ENCODE measurements at regions not wholly inside any gene's neighbourhood (a gene's known extent, or its start where the extent isn't known, plus 50 kb on each side); places are given as distances from the start of the nearest gene placed in this dataset.

GRCh38 chr1:56150441-56151215 lies 428.7 kb downstream of the PLPP3 start:
- Histone ChIP-seq H3F3A (ENCODE audit: insufficient read depth, low read length) (no peaks in the 10 kb centered on the region), H3K4me2 (ENCODE audit: low read length) (no peak overlapping the region), H3K9me3 (ENCODE audit: low read length) (no peaks in the 10 kb centered on the region), H3K79me2 (ENCODE audit: insufficient read depth, low read length) (no peaks in the 10 kb centered on the region), H3K9ac (ENCODE audit: low read length) (no peak overlapping the region), H3K36me3 (ENCODE audit: insufficient read depth, low read length) (no peaks in the 10 kb centered on the region), H3K4me3 (ENCODE audit: low read depth, low read length, poor library complexity, severe bottlenecking) (no peak overlapping the region), H2AFZ (ENCODE audit: low read length) (no peak overlapping the region), H3K9me2 (ENCODE audit: low read depth, low read length) (no peaks in the 10 kb centered on the region), H3K27ac (ENCODE audit: low read depth, low read length, poor library complexity, severe bottlenecking) (no peak overlapping the region), H3K27me3 (ENCODE audit: insufficient read depth, low read length) (no peaks in the 10 kb centered on the region), H4K20me1 (ENCODE audit: insufficient read depth, low read length) (no peaks in the 10 kb centered on the region), H3K4me1 (ENCODE audit: insufficient read depth, low read length, severe bottlenecking) (no peaks in the 10 kb centered on the region)
- TF ChIP-seq, protein P1, sequence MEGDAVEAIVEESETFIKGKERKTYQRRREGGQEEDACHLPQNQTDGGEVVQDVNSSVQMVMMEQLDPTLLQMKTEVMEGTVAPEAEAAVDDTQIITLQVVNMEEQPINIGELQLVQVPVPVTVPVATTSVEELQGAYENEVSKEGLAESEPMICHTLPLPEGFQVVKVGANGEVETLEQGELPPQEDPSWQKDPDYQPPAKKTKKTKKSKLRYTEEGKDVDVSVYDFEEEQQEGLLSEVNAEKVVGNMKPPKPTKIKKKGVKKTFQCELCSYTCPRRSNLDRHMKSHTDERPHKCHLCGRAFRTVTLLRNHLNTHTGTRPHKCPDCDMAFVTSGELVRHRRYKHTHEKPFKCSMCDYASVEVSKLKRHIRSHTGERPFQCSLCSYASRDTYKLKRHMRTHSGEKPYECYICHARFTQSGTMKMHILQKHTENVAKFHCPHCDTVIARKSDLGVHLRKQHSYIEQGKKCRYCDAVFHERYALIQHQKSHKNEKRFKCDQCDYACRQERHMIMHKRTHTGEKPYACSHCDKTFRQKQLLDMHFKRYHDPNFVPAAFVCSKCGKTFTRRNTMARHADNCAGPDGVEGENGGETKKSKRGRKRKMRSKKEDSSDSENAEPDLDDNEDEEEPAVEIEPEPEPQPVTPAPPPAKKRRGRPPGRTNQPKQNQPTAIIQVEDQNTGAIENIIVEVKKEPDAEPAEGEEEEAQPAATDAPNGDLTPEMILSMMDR (IDR thresholded peaks at IDR 0.05; ENCODE audit: low read length): no peak
- TF ChIP-seq EZH2 (IDR thresholded peaks at IDR 0.05; ENCODE audit: borderline replicate concordance, low read length): no peak

DNA sequence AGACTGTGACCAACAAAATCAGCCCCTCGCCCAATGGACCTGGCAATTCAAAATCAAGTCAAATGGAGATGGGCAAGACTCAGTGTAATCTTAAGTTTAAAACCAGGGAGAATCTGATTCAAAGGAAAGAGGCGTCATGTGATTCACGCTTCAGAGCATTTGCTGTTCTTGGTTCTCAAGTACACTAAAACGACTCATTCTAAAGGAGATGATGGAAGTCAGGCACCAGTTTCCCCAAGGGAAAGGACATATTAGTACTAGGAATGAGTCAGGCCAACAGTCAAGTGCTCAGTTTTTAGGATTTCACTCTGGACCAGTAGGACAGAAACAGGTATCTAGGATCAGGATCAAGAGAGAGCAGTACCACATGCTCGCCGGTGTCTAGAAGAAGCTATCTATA lies 429.6 kb downstream of the PLPP3 start:
- H3K4me1 ChIP-seq (ENCODE audit: insufficient read depth, low read length, severe bottlenecking): no peaks in the 10 kb centered on the region
- H2AFZ ChIP-seq (ENCODE audit: low read length): no peak overlapping the region
- H3K27me3 ChIP-seq (ENCODE audit: insufficient read depth, low read length): no peaks in the 10 kb centered on the region
- TF ChIP-seq, protein P1 (IDR thresholded peaks at IDR 0.05; ENCODE audit: low read length): no peak
- no peak for TF ChIP-seq EZH2 (IDR thresholded peaks at IDR 0.05; ENCODE audit: borderline replicate concordance, low read length)
- H3K4me2 ChIP-seq (ENCODE audit: low read length): no peak overlapping the region
- no peaks in the 10 kb centered on the region for H4K20me1 ChIP-seq (ENCODE audit: insufficient read depth, low read length)
- H3K79me2 ChIP-seq (ENCODE audit: insufficient read depth, low read length): no peaks in the 10 kb centered on the region
- no peak overlapping the region for H3K4me3 ChIP-seq (ENCODE audit: low read depth, low read length, poor library complexity, severe bottlenecking)
- H3K9me3 ChIP-seq (ENCODE audit: low read length): no peaks in the 10 kb centered on the region
- H3F3A ChIP-seq (ENCODE audit: insufficient read depth, low read length): no peaks in the 10 kb centered on the region
- no peak overlapping the region for H3K9ac ChIP-seq (ENCODE audit: low read length)
- H3K9me2 ChIP-seq (ENCODE audit: low read depth, low read length): no peaks in the 10 kb centered on the region
- no peaks in the 10 kb centered on the region for H3K36me3 ChIP-seq (ENCODE audit: insufficient read depth, low read length)
- H3K27ac ChIP-seq (ENCODE audit: low read depth, low read length, poor library complexity, severe bottlenecking): no peak overlapping the region

DNA sequence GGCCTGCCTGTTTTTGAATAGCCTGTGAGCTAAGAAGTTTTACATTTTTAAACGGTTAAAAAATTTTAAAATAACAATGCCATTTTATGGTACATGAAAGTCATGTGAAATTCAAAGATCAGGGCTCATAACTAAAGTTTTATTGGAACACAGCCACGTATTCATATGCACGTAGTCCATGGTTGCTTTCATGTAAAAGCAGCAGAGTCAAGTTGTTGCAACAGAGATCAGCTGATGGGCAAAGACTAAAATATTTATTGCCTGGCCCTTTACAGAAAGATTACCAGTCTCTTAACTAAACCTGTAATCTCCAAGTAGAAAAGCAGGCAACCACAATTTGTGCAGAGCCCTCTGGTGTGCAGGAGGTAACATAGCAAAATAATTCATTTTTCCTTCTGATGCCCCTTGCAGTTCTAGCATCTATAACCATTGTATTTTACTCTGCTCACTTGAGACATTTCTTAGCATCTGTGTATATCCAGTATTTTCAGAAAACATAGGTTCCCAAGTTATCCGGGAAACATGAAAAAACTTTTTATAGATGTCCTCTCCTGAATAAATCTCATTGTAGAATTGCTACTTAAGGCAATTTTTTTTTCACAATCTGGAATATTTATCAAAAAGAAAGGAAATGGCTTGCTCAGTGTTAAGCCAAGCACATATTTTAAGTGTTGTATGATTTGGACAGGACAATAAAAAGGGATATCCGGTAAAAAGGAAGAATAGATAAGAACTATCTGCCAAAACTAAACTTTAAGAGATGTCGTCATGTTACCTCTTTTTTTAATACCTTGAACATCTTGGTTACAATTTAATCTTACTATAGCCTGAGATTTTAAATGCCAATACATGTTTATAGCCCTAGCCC lies 430.8 kb downstream of the PLPP3 start:
- TF ChIP-seq, protein P1 (IDR thresholded peaks at IDR 0.05; ENCODE audit: low read length): no peak; the same call in 1 of the 2 replicates
- no peak for TF ChIP-seq EZH2 (IDR thresholded peaks at IDR 0.05; ENCODE audit: borderline replicate concordance, low read length)
- no peaks in the 10 kb centered on the region for H3K79me2 ChIP-seq (ENCODE audit: insufficient read depth, low read length)
- H3K9ac ChIP-seq (ENCODE audit: low read length): no peak overlapping the region
- H3K36me3 ChIP-seq (ENCODE audit: insufficient read depth, low read length): no peaks in the 10 kb centered on the region
- no peak overlapping the region for H3K4me2 ChIP-seq (ENCODE audit: low read length)
- no peaks in the 10 kb centered on the region for H3K9me3 ChIP-seq (ENCODE audit: low read length)
- no peaks in the 10 kb centered on the region for H3K27me3 ChIP-seq (ENCODE audit: insufficient read depth, low read length)
- no peaks in the 10 kb centered on the region for H3K4me1 ChIP-seq (ENCODE audit: insufficient read depth, low read length, severe bottlenecking)
- no peak overlapping the region for H2AFZ ChIP-seq (ENCODE audit: low read length)
- H3K9me2 ChIP-seq (ENCODE audit: low read depth, low read length): no peaks in the 10 kb centered on the region
- no peak overlapping the region for H3K4me3 ChIP-seq (ENCODE audit: low read depth, low read length, poor library complexity, severe bottlenecking)
- no peaks in the 10 kb centered on the region for H4K20me1 ChIP-seq (ENCODE audit: insufficient read depth, low read length)
- H3F3A ChIP-seq (ENCODE audit: insufficient read depth, low read length): no peaks in the 10 kb centered on the region
- no peak overlapping the region for H3K27ac ChIP-seq (ENCODE audit: low read depth, low read length, poor library complexity, severe bottlenecking)
